Esophagus (tissue), 2 donors: ENCODE measurements at regions not wholly inside any gene's neighbourhood (a gene's known extent, or its start where the extent isn't known, plus 50 kb on each side); places are given as distances from the start of the nearest gene placed in this dataset.

ENCODE experiments used
- H3K27ac ChIP-seq, 2 donors: one replicate each; pipeline ENCODE4 v1.5.1; 2013; ENCODE audit warnings: low read depth in 2 of 2, mild to moderate bottlenecking in 2 of 2, inconsistent platforms in 1 of 2, low read length in 1 of 2, moderate library complexity in 1 of 2
- H3K27me3 ChIP-seq, 2 donors: one replicate each; pipeline ENCODE4 v1.6.1; 2013; ENCODE audit warnings: low read length in 2 of 2, control low read depth in 1 of 2, mild to moderate bottlenecking in 1 of 2; ENCODE audit not compliant: insufficient read depth in 2 of 2, control insufficient read depth in 1 of 2
- H3K36me3 ChIP-seq, 2 donors: one replicate each; pipeline ENCODE4 v1.6.1; 2013; ENCODE audit warnings: low read length in 1 of 2; ENCODE audit not compliant: control insufficient read depth in 2 of 2, insufficient read depth in 2 of 2
- H3K4me1 ChIP-seq, 2 donors: one replicate each; pipeline ENCODE4 v1.6.1; 2013; ENCODE audit warnings: low read length in 1 of 2; ENCODE audit not compliant: control insufficient read depth in 2 of 2, insufficient read depth in 2 of 2
- H3K4me3 ChIP-seq, 2 donors: one replicate each; pipeline ENCODE4 v1.5.1; 2013; ENCODE audit warnings: low read length in 2 of 2, mild to moderate bottlenecking in 2 of 2, low read depth in 1 of 2, moderate library complexity in 1 of 2
- H3K9me3 ChIP-seq, 2 donors: one replicate each; pipeline ENCODE4 v1.6.1; 2013; ENCODE audit warnings: mild to moderate bottlenecking in 2 of 2, low read depth in 1 of 2, low read length in 1 of 2, moderate library complexity in 1 of 2; ENCODE audit not compliant: control insufficient read depth in 2 of 2, insufficient read depth in 1 of 2
- WGBS, 2 donors: extraction: QIAGEN DNeasy Blood & Tissue Kit; methylation state at CpG; one replicate each; pipeline ENCODE4 v1.1.7; 2013; 5-methylcytosine and 5-hydroxymethylcytosine counted together
- donor health status: healthy with polysubstance abuse.
- donor health status: Bipolar disorder and iron deficiency.

DNA sequence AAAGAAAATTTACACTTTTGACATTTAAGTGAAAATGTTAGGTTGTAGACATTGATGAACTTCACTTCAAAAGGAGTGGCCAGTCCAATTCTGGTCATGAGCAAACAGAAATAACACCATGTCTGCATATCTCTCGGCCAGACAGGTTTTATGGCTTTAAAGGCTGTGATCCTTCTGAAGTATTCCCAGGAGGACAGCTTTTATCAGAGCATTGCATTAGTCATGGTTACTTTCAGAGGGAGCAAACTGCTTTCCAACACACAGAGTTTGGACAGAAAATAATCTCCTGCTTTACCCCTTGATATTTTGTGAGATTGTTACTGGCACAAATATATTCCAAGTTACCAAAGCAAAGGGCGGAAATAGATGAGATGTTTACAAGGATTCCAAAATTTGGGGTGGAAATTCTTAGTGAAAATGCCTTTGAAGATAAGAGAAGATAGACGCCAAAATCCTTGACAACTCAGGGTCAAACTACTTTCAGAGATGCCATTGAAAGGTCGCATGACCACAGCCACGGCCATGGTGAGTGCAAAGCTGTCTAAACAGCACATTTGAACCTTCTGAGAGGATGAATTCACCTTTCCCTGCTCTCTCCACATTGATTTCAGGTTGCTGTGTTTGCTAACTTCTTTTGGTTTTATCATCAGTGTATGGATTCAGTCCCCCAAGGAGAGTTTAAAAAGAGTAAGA is 584.5 kb upstream of the SGCG start:
- WGBS, 2 donors: 55 to 59% methylated on average over 5 of the region's 5 CpGs
- no peaks in the 10 kb centered on the region for H3K9me3 ChIP-seq
- H3K27me3 ChIP-seq: no peaks in the 10 kb centered on the region
- H3K36me3 ChIP-seq: no peaks in the 10 kb centered on the region
- H3K27ac ChIP-seq: no peak overlapping the region
- H3K4me3 ChIP-seq: no peak overlapping the region
- H3K4me1 ChIP-seq: no peaks in the 10 kb centered on the region

DNA sequence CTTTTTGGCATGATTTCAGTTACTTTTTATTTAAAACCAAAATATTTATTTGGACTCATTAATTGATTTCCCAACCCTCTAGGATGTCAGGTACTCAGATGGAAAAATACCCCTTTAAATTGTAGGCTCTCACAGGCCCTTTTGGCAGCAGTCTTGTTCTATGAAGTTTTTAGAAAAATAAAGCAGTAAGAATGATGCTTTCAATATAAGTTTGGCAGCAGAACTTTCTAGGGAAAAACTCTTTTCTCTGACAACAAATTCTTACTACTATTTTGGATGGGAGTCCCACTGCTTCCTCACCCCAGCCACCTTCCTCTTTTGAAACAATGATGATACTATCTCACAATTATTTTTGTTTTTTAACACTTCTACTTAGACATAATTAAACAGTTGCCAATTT is 581.6 kb upstream of the SGCG start:
- H3K27ac ChIP-seq: no peak overlapping the region
- H3K4me1 ChIP-seq: no peaks in the 10 kb centered on the region
- no peaks in the 10 kb centered on the region for H3K27me3 ChIP-seq
- no peak overlapping the region for H3K4me3 ChIP-seq
- no peaks in the 10 kb centered on the region for H3K36me3 ChIP-seq
- H3K9me3 ChIP-seq: no peaks in the 10 kb centered on the region

DNA sequence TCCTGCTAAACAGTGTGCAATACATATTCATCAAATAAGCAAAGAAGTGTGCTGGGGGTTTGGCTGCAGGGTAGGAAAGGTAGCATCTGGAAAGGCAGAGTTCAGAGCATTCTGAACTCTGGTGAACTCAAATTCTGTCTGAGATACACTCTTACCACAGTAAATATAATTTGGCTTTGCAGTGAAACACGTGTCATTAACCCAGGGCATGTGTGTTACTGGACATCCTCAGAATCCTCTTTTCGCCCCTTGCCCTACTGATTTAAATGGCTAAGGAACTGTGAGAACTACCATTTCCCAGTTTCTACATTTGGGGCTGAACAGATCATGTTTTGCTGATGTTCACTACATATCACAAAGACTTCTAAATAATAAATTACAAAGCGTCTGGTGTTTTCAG is 562.8 kb upstream of the SGCG start:
- no peaks in the 10 kb centered on the region for H3K36me3 ChIP-seq
- H3K9me3 ChIP-seq: no peaks in the 10 kb centered on the region
- H3K27me3 ChIP-seq: no peaks in the 10 kb centered on the region
- 77 to 79% methylated on average over 3 of the region's 3 CpGs for WGBS, 2 donors
- H3K27ac ChIP-seq: no peak overlapping the region
- H3K4me3 ChIP-seq: no peak overlapping the region
- no peaks in the 10 kb centered on the region for H3K4me1 ChIP-seq

DNA sequence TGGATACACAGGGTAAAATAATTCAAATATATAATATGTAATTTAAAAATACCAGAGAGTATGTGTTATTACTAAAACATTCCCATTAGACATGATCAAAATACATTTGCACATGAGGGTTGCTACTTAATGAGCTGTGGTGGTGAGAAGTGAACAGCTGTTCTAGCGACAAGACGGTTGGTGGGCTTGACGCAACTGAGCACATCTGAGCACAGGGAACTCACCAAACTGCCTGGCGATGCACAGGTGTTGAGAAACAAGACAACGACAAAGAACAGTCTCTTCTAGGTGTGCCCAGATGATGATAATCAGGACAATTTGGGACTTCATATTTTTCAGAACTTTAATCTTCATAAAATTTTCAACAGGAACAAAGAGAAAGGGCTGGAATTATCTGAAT is 555.1 kb upstream of the SGCG start:
- H3K4me3 ChIP-seq: no peak overlapping the region
- no peaks in the 10 kb centered on the region for H3K9me3 ChIP-seq
- no peak overlapping the region for H3K27ac ChIP-seq
- 94 to 96% methylated on average over 5 of the region's 5 CpGs for WGBS, 2 donors
- no peaks in the 10 kb centered on the region for H3K4me1 ChIP-seq
- no peaks in the 10 kb centered on the region for H3K36me3 ChIP-seq
- H3K27me3 ChIP-seq: no peaks in the 10 kb centered on the region

DNA sequence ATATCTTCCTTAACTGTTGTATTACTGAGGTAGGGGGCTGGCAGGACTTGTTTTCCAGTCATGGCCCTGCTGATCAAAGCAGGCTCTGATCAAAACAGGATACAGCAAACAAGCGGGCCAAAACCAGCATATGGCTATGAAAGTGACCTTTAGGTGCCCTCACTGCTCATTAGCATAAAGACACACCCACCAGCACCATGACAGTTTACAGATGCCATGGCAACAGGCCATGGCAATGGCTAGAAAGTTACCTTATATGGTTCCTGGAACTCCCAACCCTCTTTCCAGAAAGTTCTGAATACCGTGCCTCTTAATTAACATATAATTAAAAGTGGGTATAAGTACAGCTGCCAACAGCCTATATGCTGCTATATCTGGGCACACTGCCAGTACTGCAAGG is 551.4 kb upstream of the SGCG start:
- Histone ChIP-seq H3K27ac (no peak overlapping the region), H3K4me3 (no peak overlapping the region), H3K9me3 (no peaks in the 10 kb centered on the region), H3K27me3 (no peaks in the 10 kb centered on the region), H3K36me3 (no peaks in the 10 kb centered on the region), H3K4me1 (no peaks in the 10 kb centered on the region)
- WGBS, 2 donors: 73 to 77% methylated on average over 2 of the region's 2 CpGs

DNA sequence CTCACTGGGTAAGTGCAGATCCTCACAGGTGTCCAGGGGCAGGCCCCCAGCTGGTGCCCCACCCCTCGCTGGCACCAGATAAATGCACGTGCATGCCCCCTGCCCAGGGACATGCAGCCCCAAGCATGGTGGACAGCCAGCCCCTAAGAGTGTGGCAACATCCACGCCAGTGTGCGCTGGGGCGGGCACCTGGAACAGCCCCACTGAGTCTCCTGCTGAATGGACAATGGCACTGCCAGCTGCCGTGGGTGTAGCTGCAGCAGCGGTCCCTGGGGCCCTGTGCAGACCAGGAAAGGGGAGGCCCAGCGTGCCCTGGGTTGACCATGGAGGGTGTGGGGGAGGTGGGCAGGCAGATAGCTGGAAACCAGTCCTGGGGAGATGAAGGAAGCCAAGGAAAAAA is 538.7 kb upstream of the SGCG start:
- Histone ChIP-seq H3K27ac (no peak overlapping the region), H3K27me3 (no peaks in the 10 kb centered on the region), H3K4me3 (no peak overlapping the region), H3K9me3 (no peaks in the 10 kb centered on the region), H3K4me1 (no peaks in the 10 kb centered on the region), H3K36me3 (no peaks in the 10 kb centered on the region)
- WGBS, 2 donors: 86 to 93% methylated on average over 8 of the region's 8 CpGs

DNA sequence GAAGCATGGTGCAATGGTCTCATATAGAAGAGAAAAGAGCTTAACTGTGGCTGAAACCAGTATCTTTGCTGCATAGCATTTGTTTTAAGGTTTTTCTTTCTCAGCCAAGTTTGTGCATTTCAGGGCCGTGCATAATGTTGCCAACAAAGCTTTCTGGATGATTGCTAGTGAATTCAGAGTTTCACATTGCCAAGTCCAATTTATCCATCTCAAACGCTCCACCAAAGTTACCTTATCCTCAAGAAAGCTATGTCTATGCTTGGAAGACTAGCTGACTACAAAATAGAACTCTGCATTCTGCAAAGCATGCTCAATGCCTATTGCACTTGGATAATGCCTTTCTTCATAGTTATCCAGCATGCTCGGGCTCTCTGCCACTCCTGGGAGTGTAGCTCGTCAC is 535.8 kb upstream of the SGCG start:
- no peaks in the 10 kb centered on the region for H3K9me3 ChIP-seq
- no peaks in the 10 kb centered on the region for H3K27me3 ChIP-seq
- no peaks in the 10 kb centered on the region for H3K36me3 ChIP-seq
- 37 to 43% methylated on average over 4 of the region's 4 CpGs for WGBS, 2 donors
- H3K27ac ChIP-seq: no peak overlapping the region
- no peak overlapping the region for H3K4me3 ChIP-seq
- no peaks in the 10 kb centered on the region for H3K4me1 ChIP-seq

DNA sequence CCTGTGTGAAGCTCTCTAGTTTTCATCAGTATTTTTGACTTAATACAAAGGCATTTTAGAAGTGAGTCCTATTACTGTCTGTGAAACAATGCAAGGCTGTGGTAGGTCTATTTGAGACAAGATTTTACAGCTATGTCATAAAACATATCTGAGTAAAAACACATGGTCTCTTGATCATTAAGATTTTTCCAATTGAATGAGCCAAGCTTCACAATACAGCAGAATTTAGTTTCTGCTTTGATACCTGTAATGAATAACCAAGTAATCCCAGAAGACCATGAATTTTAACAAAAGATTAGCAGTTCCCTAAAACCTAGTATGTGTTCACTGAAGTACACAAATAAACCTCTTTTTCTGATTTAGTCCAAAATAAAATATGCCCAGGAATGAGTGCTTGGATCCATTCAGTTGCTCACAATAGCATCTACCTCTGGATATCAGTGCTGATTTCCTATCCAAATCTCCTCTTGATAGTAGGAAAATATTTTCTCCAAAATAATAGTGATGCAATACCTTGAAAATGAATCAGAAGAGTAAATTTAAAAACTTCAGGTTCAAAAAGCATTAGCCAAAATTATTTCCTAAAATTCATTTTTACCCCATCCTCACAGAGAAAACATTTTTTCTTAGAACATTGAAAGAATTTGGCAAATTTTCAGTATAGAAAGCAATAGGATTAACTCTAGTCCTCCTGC is 533.5 kb upstream of the SGCG start:
- Histone ChIP-seq H3K9me3 (no peaks in the 10 kb centered on the region), H3K4me1 (no peaks in the 10 kb centered on the region), H3K27ac (no peak overlapping the region), H3K27me3 (no peaks in the 10 kb centered on the region), H3K36me3 (no peaks in the 10 kb centered on the region), H3K4me3 (no peak overlapping the region)

DNA sequence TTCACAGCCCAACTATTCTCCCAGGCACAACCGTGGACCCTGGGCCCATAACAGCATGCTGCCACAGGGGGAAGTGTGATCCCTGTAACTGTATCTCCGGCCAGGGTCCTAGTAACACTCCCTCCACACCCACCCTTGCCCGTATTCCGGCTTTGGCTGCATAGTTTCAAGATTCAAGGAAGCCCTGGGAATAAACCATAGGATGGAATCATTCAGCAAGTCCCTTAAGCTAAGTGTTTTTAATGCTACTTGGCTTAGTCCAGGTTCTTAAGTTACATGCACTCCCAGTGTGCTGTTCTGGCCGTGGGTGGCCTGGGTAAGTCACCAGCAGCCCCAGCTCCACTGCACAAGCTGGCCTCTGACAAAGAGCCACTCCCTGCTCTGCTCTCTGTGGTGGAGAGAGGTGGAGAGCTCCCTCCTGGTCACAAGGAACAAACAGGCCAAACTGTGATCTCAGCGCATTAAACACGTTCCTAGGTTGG is 532.4 kb upstream of the SGCG start:
- H3K4me1 ChIP-seq: no peaks in the 10 kb centered on the region

DNA sequence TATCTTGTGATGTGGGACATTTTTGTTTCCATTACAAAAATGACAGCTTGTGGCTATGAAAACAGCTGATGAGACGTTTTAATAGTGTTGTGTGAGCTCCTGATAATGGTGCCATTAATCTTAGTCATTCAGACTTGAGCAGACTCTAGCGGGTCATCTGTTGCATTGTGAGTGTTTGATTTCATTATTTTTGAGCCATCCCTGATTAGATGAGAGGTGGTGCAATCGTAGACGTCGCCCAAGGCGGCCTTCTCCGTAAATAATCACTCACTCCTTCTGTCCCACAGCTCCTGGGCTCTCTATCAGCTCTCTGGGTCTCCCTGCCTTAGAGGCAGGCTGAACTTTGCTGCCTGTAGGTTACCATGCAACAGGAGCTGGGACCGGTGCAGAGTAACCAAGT is 528.0 kb upstream of the SGCG start:
- Histone ChIP-seq H3K27ac (no peak overlapping the region), H3K27me3 (no peaks in the 10 kb centered on the region), H3K9me3 (no peaks in the 10 kb centered on the region), H3K4me3 (no peak overlapping the region), H3K36me3 (no peaks in the 10 kb centered on the region), H3K4me1 (no peaks in the 10 kb centered on the region)
- WGBS, 2 donors: 76 to 77% methylated on average over 8 of the region's 8 CpGs

More for the DNA sequence above, 532.4 kb upstream of the SGCG start:
- Histone ChIP-seq H3K36me3 (no peaks in the 10 kb centered on the region), H3K4me3 (no peak overlapping the region), H3K9me3 (no peaks in the 10 kb centered on the region), H3K27ac (no peak overlapping the region), H3K27me3 (no peaks in the 10 kb centered on the region)
- WGBS, 2 donors: 62 to 66% methylated on average over 7 of the region's 7 CpGs
